Muscle layer of colon (tissue), 2 donors: ENCODE measurements at regions not wholly inside any gene's neighbourhood (a gene's known extent, or its start where the extent isn't known, plus 50 kb on each side); places are given as distances from the start of the nearest gene placed in this dataset.

Experiments used
- H3K27ac ChIP-seq: one replicate; pipeline ENCODE4 v1.7.0; 2013; ENCODE audit warnings: low read depth, mild to moderate bottlenecking, low read length, moderate library complexity
- H3K27me3 ChIP-seq, 2 donors: one replicate each; pipeline ENCODE4 v1.7.0; 2013; ENCODE audit warnings: low read length in 2 of 2, mild to moderate bottlenecking in 2 of 2; ENCODE audit not compliant: insufficient read depth in 2 of 2, control insufficient read depth in 1 of 2
- H3K36me3 ChIP-seq: one replicate; pipeline ENCODE4 v1.7.0; 2013; ENCODE audit warnings: mild to moderate bottlenecking, low read length; ENCODE audit not compliant: insufficient read depth
- H3K4me1 ChIP-seq: one replicate; pipeline ENCODE4 v1.7.0; 2013; ENCODE audit warnings: mild to moderate bottlenecking, low read length; ENCODE audit not compliant: insufficient read depth
- H3K4me3 ChIP-seq, 2 donors: one replicate each; pipeline ENCODE4 v1.7.0; 2013; ENCODE audit warnings: low read length in 2 of 2, low read depth in 1 of 2, mild to moderate bottlenecking in 1 of 2, moderate library complexity in 1 of 2
- H3K9ac ChIP-seq: one replicate; pipeline ENCODE4 v1.7.0; 2013; ENCODE audit warnings: low read length
- H3K9me3 ChIP-seq: one replicate; pipeline ENCODE4 v1.7.0; 2013; ENCODE audit warnings: mild to moderate bottlenecking, low read length
- donor health status: abdominal sarcoma.
- donor health status: Adenocarcinoma of cecum.

- Histone ChIP-seq H3K27ac (no peak overlapping the region), H3K4me1 (peaks cover 15% of the 10 kb centered on the region), H3K27me3 (no peaks in the 10 kb centered on the region), H3K36me3 (no peaks in the 10 kb centered on the region), H3K9ac (no peak overlapping the region), H3K9me3 (no peaks in the 10 kb centered on the region), H3K4me3 (no peak overlapping the region)
These were observed 544.3 kb downstream of the TNS3 start for GRCh38 chr7:47037607-47038006.

- Histone ChIP-seq H3K4me1 (peaks cover 20% of the 10 kb centered on the region), H3K9me3 (no peaks in the 10 kb centered on the region), H3K9ac (no peak overlapping the region), H3K27me3 (no peaks in the 10 kb centered on the region), H3K27ac (no peak overlapping the region), H3K4me3 (no peak overlapping the region), H3K36me3 (no peaks in the 10 kb centered on the region)
These were observed 545.0 kb downstream of the TNS3 start for GRCh38 chr7:47036909-47037308.

- H3K27me3 ChIP-seq = no peaks in the 10 kb centered on the region
- H3K36me3 ChIP-seq = no peaks in the 10 kb centered on the region
- no peak overlapping the region for H3K4me3 ChIP-seq
- H3K9me3 ChIP-seq = no peaks in the 10 kb centered on the region
- H3K27ac ChIP-seq = no peak overlapping the region
- no peak overlapping the region for H3K9ac ChIP-seq
- peaks cover 21% of the 10 kb centered on the region for H3K4me1 ChIP-seq
These were observed 546.4 kb downstream of the TNS3 start for GRCh38 chr7:47035522-47035921.

- H3K27ac ChIP-seq = no peak overlapping the region
- peaks cover 11% of the 10 kb centered on the region for H3K4me1 ChIP-seq
- no peaks in the 10 kb centered on the region for H3K27me3 ChIP-seq
- no peaks in the 10 kb centered on the region for H3K9me3 ChIP-seq
- no peaks in the 10 kb centered on the region for H3K36me3 ChIP-seq
- no peak overlapping the region for H3K9ac ChIP-seq
- H3K4me3 ChIP-seq = no peak overlapping the region
These were observed 547.7 kb downstream of the TNS3 start for GRCh38 chr7:47034180-47034579.

DNA sequence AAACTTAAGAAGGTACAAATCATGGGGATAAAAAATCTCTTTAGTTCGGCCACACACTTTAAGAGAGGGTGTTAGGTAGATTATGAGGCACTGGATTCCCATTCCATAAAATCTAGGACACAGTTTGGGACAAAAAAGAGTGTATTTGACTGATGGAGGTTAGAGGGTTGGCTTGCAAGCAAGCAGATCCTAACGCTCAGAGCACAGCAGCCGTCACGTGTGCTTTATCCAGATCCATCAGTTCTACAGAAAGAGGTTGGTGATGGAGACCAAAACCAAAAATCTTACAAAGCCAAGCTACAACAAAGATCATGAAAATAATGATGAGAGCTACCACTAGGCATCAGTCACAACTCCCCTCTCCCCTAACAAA is 549.4 kb downstream of the TNS3 start:
- Histone ChIP-seq H3K9me3 (no peaks in the 10 kb centered on the region), H3K4me3 (no peak overlapping the region), H3K27ac (no peak overlapping the region), H3K27me3 (no peaks in the 10 kb centered on the region), H3K36me3 (no peaks in the 10 kb centered on the region), H3K9ac (no peak overlapping the region), H3K4me1 (peaks cover 8% of the 10 kb centered on the region)

- Histone ChIP-seq H3K36me3 (no peaks in the 10 kb centered on the region), H3K27me3 (no peaks in the 10 kb centered on the region), H3K9me3 (no peaks in the 10 kb centered on the region), H3K27ac (no peak overlapping the region), H3K4me1 (peaks cover 8% of the 10 kb centered on the region), H3K4me3 (no peak overlapping the region), H3K9ac (no peak overlapping the region)
These were observed 550.0 kb downstream of the TNS3 start for GRCh38 chr7:47031786-47032535.

DNA sequence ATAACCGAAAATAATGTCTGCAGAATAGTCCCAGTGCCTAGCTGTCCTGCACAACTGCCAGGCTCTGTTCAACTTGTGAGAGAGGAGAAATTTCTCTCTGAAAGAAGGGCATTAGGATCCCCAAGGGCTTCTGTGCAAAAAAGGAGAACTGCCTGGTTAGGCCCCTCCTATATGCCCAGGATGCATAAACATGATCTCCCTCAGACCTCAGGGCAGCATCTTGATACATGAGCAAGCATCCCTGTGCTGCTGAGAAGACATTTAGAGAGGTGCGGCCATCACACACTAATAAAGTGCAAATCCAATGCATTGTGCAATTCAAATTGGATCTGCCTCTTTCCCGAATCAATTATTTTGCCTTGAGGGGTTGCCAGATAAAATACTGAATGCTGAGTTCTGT is 553.6 kb downstream of the TNS3 start:
- H3K4me1 ChIP-seq = peaks cover 8% of the 10 kb centered on the region
- H3K4me3 ChIP-seq = no peak overlapping the region
- no peak overlapping the region for H3K27ac ChIP-seq
- no peak overlapping the region for H3K9ac ChIP-seq
- H3K36me3 ChIP-seq = no peaks in the 10 kb centered on the region
- H3K27me3 ChIP-seq = no peaks in the 10 kb centered on the region
- no peaks in the 10 kb centered on the region for H3K9me3 ChIP-seq

- Histone ChIP-seq H3K36me3 (no peaks in the 10 kb centered on the region), H3K9ac (no peak overlapping the region), H3K9me3 (no peaks in the 10 kb centered on the region), H3K27ac (no peak overlapping the region), H3K4me1 (peaks cover 8% of the 10 kb centered on the region), H3K4me3 (no peak overlapping the region), H3K27me3 (no peaks in the 10 kb centered on the region)
These were observed 554.1 kb downstream of the TNS3 start for GRCh38 chr7:47027695-47028240.

DNA sequence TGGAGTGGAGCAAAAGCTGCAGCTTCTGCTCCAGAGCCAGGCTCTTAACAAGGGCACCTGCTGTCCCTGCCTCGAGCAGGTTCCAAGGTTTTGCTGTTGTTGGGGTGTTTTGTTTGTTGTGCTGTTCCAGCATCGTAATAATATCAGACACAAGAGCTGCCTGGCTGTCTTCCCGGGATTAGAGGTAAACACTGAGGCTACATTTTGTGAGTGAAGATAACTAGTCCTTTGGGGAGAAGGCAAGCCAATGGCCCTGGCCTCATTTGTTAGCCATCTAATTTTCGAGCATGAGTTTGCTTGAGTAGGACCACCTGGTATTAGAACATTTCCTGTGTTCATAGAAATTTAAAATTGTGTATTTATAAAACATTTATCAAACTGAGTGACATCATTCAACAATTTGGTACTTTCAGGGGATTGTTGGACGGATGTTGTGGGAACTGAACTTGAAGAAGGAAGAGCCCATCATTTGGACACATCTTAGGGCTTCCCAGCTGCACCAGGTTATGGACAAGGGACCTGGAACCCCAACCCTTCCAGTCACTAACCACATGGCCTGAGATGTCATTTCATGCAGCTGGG is 555.0 kb downstream of the TNS3 start:
- H3K27ac ChIP-seq = no peak overlapping the region
- no peaks in the 10 kb centered on the region for H3K27me3 ChIP-seq
- no peaks in the 10 kb centered on the region for H3K9me3 ChIP-seq
- no peaks in the 10 kb centered on the region for H3K36me3 ChIP-seq
- H3K4me3 ChIP-seq = no peak overlapping the region
- H3K4me1 ChIP-seq = peaks cover 3% of the 10 kb centered on the region
- no peak overlapping the region for H3K9ac ChIP-seq

- Histone ChIP-seq H3K36me3 (no peaks in the 10 kb centered on the region), H3K9ac (no peak overlapping the region), H3K27me3 (no peaks in the 10 kb centered on the region), H3K4me3 (no peak overlapping the region), H3K27ac (no peak overlapping the region), H3K9me3 (no peaks in the 10 kb centered on the region), H3K4me1 (no peaks in the 10 kb centered on the region)
These were observed 556.9 kb downstream of the TNS3 start for GRCh38 chr7:47024991-47025390.

DNA sequence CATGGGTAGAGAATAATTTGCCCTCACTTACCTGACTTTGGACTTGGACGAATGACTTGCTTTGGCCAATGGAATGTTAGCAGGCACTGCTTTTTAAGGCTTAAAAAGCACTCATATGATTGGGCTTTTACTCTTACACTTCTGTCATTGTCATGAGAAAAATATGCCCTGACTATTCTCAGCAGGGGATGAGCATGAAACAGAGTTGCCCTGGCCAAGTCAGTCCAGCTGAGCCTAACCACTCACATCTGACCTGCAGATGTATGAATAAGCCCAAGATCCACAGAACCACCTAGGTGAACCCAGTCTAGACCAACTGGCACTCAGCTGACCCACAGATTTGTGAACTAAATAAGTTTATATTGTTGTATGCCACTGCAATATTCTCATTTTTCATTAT is 573.5 kb downstream of the TNS3 start:
- Histone ChIP-seq H3K4me3 (no peak overlapping the region), H3K4me1 (no peaks in the 10 kb centered on the region), H3K27ac (no peak overlapping the region), H3K9me3 (no peaks in the 10 kb centered on the region), H3K36me3 (no peaks in the 10 kb centered on the region), H3K9ac (no peak overlapping the region), H3K27me3 (no peaks in the 10 kb centered on the region)

DNA sequence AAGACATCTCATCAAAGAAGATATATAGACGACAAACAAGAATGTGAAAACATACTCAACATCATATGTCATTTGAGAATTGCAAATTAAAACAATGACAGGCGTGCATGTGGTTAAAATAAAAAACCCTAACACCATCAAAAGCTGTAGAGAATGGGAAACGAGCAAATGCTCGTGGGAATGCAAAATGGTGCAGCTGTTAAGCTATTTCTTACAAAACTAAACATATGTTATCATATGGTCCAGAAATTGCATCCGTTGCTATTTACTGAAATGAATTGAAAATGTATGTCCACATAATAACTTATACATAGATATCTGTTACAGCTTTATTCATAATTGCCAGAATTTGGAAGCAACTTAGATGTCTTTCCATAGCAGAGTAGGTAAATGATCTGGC is 574.4 kb downstream of the TNS3 start:
- no peak overlapping the region for H3K9ac ChIP-seq

More for the DNA sequence above, 574.4 kb downstream of the TNS3 start:
- Histone ChIP-seq H3K27ac (no peak overlapping the region), H3K4me3 (no peak overlapping the region), H3K36me3 (no peaks in the 10 kb centered on the region), H3K9me3 (no peaks in the 10 kb centered on the region), H3K4me1 (no peaks in the 10 kb centered on the region), H3K27me3 (no peaks in the 10 kb centered on the region)
